Aorta (tissue), 5 donors: ENCODE measurements at regions not wholly inside any gene's neighbourhood (a gene's known extent, or its start where the extent isn't known, plus 50 kb on each side); places are given as distances from the start of the nearest gene placed in this dataset.
"Not testable (repeated sequence)": the region's sequence is repeated elsewhere in the genome, so short reads cannot be mapped to it uniquely, and the experiment has no call there.

Experiments
- ATAC-seq: fragments of 200-7000 bp; cut with Tn5 transposase; one replicate; pipeline ENCODE4 v1.9.1; 2022; ENCODE audit warnings: moderate library complexity; ENCODE audit not compliant: low FRiP score
- DNase-seq, 2 donors: peaks; one replicate each; pipeline ENCODE4 v3.0.0-alpha.2; 2020
- H3K27ac ChIP-seq, 2 donors: one replicate each; pipeline ENCODE4 v1.5.1; 2013; ENCODE audit warnings: low read length in 2 of 2, mild to moderate bottlenecking in 2 of 2, moderate library complexity in 2 of 2, control low read depth in 1 of 2, inconsistent platforms in 1 of 2, low read depth in 1 of 2
- H3K27me3 ChIP-seq, 2 donors: one replicate each; pipeline ENCODE4 v1.6.1; 2013; ENCODE audit warnings: control low read depth in 1 of 2, low read length in 1 of 2, mild to moderate bottlenecking in 1 of 2, moderate library complexity in 1 of 2; ENCODE audit not compliant: insufficient read depth in 2 of 2, control insufficient read depth in 1 of 2
- H3K36me3 ChIP-seq, 2 donors: one replicate each; pipeline ENCODE4 v1.6.1; 2013; ENCODE audit warnings: control low read depth in 1 of 2, low read length in 1 of 2, mild to moderate bottlenecking in 1 of 2; ENCODE audit not compliant: insufficient read depth in 2 of 2, control insufficient read depth in 1 of 2
- H3K4me1 ChIP-seq, 2 donors: one replicate each; pipeline ENCODE4 v1.6.1; 2013; ENCODE audit warnings: low read length in 2 of 2, control low read depth in 1 of 2, mild to moderate bottlenecking in 1 of 2, moderate library complexity in 1 of 2; ENCODE audit not compliant: insufficient read depth in 2 of 2, control insufficient read depth in 1 of 2
- H3K4me3 ChIP-seq, 2 donors: one replicate each; pipeline ENCODE4 v1.5.1; 2013; ENCODE audit warnings: low read length in 2 of 2, control low read depth in 1 of 2, mild to moderate bottlenecking in 1 of 2
- H3K9me3 ChIP-seq: one replicate; pipeline ENCODE4 v1.6.1; 2013; ENCODE audit warnings: mild to moderate bottlenecking, low read length; ENCODE audit not compliant: control insufficient read depth
- WGBS, 2 donors: extraction: QIAGEN DNeasy Blood & Tissue Kit; methylation state at CpG; one replicate each; pipeline ENCODE4 v1.1.7; 2013; 5-methylcytosine and 5-hydroxymethylcytosine counted together
- intact Hi-C, 2 donors: fragments of 100-400 bp; cut with DNase I; formaldehyde crosslinking; loops; one replicate each; pipeline versions ENCODE4 v1.14.2 to v1.15.0; 2022
- donor health status: healthy with polysubstance abuse.
- donor health status: Bipolar disorder and iron deficiency.
- donor health status: DM: no; HTN: no; CAD: no.
- donor health status: DM: no; HTN: no; CAD: no.
- donor health status: DM: yes; HTN: yes; CAD: no.

DNA sequence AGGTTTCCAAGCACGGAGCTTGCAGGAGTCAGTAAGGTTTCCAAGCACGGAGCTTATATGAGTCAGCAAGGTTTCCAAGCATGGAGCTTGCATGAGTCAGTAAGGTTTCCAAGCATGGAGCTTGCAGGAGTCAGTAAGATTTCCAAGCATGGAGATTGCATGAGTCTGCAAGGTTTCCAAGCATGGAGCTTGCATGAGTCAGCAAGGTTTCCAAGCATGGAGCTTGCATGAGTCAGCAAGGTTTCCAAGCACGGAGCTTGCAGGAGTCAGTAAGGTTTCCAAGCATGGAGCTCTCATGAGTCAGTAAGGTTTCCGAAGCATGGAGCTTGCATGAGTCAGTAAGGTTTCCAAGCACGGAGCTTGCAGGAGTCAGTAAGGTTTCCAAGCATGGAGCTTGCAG lies 153.7 kb upstream of the TMEM132C start:
- H3K9me3 ChIP-seq, H3K27me3 ChIP-seq, H3K36me3 ChIP-seq, ATAC-seq, DNase-seq, intact Hi-C loops, H3K4me3 ChIP-seq, H3K4me1 ChIP-seq, H3K27ac ChIP-seq: not testable (repeated sequence)
- 75 to 77% methylated on average over 5 of the region's 5 CpGs for WGBS, 2 donors

DNA sequence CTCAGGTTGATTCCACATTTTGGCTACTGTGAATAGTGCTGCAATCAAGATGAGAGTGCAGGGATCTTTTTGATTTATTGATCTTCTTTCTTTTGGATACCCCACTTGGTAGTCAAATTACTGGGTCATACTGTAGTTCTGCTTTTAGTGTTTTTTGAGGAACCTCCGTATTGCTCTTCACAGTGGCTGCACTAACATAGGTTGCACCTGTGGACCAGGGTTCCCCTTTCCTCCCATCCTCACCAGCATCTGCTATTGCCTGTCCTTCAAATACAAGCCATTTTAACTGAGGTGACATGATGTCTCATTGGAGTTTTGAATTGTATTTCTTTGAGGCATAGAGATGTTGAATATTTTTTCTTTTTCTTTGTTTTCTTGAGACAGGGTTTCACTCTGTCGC lies 152.5 kb upstream of the TMEM132C start:
- no peaks in the 10 kb centered on the region for H3K36me3 ChIP-seq
- DNase-seq = no peak
- H3K27ac ChIP-seq = no peak overlapping the region
- 90 to 93% methylated on average over 2 of the region's 2 CpGs for WGBS, 2 donors
- H3K27me3 ChIP-seq = no peaks in the 10 kb centered on the region
- no peak overlapping the region for H3K4me3 ChIP-seq
- ATAC-seq = no peak
- H3K4me1 ChIP-seq = no peaks in the 10 kb centered on the region
- no peaks in the 10 kb centered on the region for H3K9me3 ChIP-seq
- intact Hi-C loops = no loop called here

- Histone ChIP-seq H3K4me3 (no peak overlapping the region), H3K27me3 (no peaks in the 10 kb centered on the region), H3K27ac (no peak overlapping the region), H3K4me1 (no peaks in the 10 kb centered on the region), H3K9me3 (no peaks in the 10 kb centered on the region), H3K36me3 (no peaks in the 10 kb centered on the region)
- intact Hi-C loops = no loop called here
- 83 to 94% methylated on average over 5 of the region's 5 CpGs for WGBS, 2 donors
- ATAC-seq = no peak
- no peak for DNase-seq
These were observed 150.4 kb upstream of the TMEM132C start for GRCh38 chr12:128116537-128116936.

GRCh38 chr12:128120035-128120434 lies 146.9 kb upstream of the TMEM132C start:
- no peak for ATAC-seq
- whole genome bisulfite sequencing, 2 donors = 92% methylated on average over 4 of the region's 4 CpGs

GRCh38 chr12:128121424-128121823 lies 145.5 kb upstream of the TMEM132C start:
- Histone ChIP-seq H3K9me3 (no peaks in the 10 kb centered on the region), H3K27ac (no peak overlapping the region), H3K27me3 (no peaks in the 10 kb centered on the region), H3K36me3 (no peaks in the 10 kb centered on the region), H3K4me3 (no peak overlapping the region), H3K4me1 (peaks cover 0 to 2% of the 10 kb centered on the region in 2 donors)
- DNase-seq (no peak), ATAC-seq (no peak)
- 66 to 76% methylated on average over 3 of the region's 3 CpGs for WGBS, 2 donors
- intact Hi-C loops = no loop called here

More at GRCh38 chr12:128120035-128120434, 146.9 kb upstream of the TMEM132C start:
- no peak for DNase-seq
- H3K4me1 ChIP-seq = peaks cover 0 to 2% of the 10 kb centered on the region in 2 donors
- no peak overlapping the region for H3K27ac ChIP-seq
- no peaks in the 10 kb centered on the region for H3K27me3 ChIP-seq
- H3K36me3 ChIP-seq = no peaks in the 10 kb centered on the region
- intact Hi-C loops = no loop called here
- H3K4me3 ChIP-seq = no peak overlapping the region
- H3K9me3 ChIP-seq = no peaks in the 10 kb centered on the region

DNA sequence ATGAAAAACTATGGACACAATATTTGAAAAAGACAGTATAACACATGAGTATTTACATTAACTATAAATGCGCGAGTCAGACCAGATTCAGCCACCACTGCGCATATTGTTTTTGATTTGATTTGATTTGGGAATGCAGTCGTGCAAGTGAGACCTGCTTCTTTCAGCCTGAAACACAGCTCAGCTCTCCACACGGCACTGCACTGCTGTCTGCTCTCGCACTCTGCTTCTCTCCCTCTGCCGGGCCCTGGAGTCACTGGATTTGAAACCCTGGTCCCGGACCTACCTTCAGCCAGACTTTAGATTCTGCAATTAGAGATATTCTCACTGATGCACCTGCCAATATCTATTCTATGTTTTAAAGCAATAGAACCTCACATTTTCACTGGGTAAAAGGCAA lies 143.9 kb upstream of the TMEM132C start:
- Histone ChIP-seq H3K27me3 (no peaks in the 10 kb centered on the region), H3K36me3 (no peaks in the 10 kb centered on the region), H3K27ac (no peak overlapping the region), H3K9me3 (no peaks in the 10 kb centered on the region), H3K4me1 (peaks cover 0 to 2% of the 10 kb centered on the region in 2 donors), H3K4me3 (no peak overlapping the region)
- no peak for ATAC-seq
- DNase-seq = no peak
- intact Hi-C loops = no loop called here
- WGBS, 2 donors = 93 to 94% methylated on average over 8 of the region's 8 CpGs

DNA sequence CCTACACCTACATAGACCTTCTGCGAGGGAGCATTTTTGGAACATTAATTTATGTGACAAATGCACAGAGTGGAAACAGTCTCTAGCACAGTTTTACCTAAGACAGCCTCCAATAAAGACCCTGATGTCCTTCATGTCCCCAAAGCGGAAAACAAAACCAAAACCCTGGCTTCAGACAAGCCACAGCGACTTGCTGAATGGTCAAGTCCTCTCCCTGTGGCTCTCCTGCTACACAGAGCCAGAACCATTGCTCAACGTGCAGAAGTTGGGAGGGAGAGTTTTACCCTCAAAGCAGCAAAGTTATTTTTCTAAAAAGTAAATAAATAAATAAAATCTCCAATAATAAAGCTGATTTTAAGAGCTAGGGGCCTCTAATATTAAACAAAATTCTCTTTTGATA lies 135.0 kb upstream of the TMEM132C start:
- no peaks in the 10 kb centered on the region for H3K36me3 ChIP-seq
- no peaks in the 10 kb centered on the region for H3K4me1 ChIP-seq
- ATAC-seq (no peak), DNase-seq (no peak)
- H3K9me3 ChIP-seq = no peaks in the 10 kb centered on the region
- no peaks in the 10 kb centered on the region for H3K27me3 ChIP-seq
- WGBS, 2 donors = 77 to 80% methylated on average over 4 of the region's 4 CpGs
- H3K27ac ChIP-seq = no peak overlapping the region
- intact Hi-C loops = no loop called here
- no peak overlapping the region for H3K4me3 ChIP-seq

DNA sequence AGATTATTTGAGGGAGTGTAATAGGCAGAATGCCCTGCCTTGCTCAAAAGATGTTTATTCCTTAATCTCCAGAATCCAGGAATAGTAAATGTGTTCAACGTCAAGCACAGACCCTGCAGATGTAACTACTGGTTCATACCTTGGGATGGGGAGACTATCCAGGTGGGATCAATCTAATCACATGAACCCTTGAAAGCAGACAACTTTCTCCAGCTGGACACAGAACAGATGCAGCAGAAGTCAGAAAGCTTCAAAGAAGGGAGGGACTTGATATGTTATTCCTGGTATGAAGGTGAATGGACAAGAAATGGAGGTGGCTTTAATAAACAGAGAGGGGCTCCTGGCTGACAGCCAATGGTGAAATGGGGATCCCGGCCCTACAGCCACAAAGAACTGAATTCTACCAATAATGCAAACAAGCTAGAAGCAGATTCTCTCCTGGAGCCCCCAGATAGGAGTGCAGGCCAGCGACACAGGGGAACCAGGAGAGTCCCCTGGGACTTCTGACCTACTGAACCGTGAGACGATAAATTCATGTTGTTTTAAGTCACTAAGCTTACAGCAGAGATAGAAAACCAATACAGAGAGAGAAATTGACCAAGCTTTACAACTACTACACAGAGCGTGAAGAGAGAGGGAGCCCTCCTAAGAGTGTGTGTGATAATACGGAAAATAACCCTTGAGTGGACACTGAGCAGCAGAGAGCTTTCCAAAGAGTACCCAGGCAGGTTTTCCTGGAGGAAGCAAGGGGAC lies 133.5 kb upstream of the TMEM132C start:
- no peak for ATAC-seq
- 57 to 58% methylated on average over 7 of the region's 7 CpGs for WGBS, 2 donors
- intact Hi-C loops = no loop called here

DNA sequence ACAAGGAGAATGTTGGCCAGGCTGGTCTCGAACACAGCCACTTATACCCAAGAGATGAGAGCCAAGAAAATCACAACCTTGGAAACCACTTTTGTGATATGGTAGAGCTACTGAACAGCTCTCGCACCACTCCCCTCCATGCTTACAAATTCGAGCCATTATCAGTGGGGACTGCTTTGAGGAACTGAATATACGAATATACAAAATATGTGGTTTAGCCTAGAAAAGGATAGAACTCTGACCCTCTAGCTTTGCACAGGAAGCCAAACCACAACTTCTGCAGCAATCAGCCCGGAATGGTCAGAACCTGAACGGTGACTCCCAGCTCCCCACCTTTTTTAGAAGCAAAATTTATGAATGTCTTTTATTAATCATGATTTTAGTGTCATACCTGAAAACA lies 129.8 kb upstream of the TMEM132C start:
- 74 to 75% methylated on average over 6 of the region's 6 CpGs for WGBS, 2 donors
- ATAC-seq (no peak), DNase-seq (no peak)
- no peak overlapping the region for H3K4me3 ChIP-seq
- no peaks in the 10 kb centered on the region for H3K4me1 ChIP-seq
- intact Hi-C loops = no loop called here
- no peak overlapping the region for H3K27ac ChIP-seq
- peaks cover 1% of the 10 kb centered on the region for H3K9me3 ChIP-seq
- no peaks in the 10 kb centered on the region for H3K27me3 ChIP-seq
- H3K36me3 ChIP-seq = no peaks in the 10 kb centered on the region

More for the DNA sequence above, 133.5 kb upstream of the TMEM132C start:
- Histone ChIP-seq H3K9me3 (peaks cover 1% of the 10 kb centered on the region), H3K36me3 (no peaks in the 10 kb centered on the region), H3K4me3 (no peak overlapping the region), H3K27me3 (no peaks in the 10 kb centered on the region), H3K27ac (no peak overlapping the region), H3K4me1 (no peaks in the 10 kb centered on the region)
- DNase-seq = no peak
